ENCODE measurements at regions not wholly inside any gene's neighbourhood (a gene's known extent, or its start where the extent isn't known, plus 50 kb on each side); places are given as distances from the start of the nearest gene placed in this dataset.
"Not testable (repeated sequence)": the region's sequence is repeated elsewhere in the genome, so short reads cannot be mapped to it uniquely, and the experiment has no call there.

DNA sequence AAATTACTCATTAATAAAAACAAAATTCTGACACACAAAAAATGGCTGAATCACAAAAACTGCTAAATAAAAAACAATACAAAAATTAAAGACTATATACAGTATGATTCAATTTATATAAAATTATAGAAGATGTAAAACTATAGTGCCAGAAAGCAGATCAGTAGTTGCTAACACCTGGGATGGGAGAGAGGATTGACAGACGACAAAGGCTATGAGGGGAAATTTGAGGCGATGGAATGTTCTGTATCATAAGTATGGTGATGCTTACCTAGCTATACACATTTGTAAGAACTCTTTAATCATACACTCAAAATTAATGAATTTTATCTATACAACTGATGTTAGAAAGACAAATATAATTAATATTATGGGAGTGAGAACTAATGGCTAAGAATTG is 247.9 kb upstream of the GJE1 start:
- DNase-seq = no peak

GRCh38 chr6:141878686-141879085 is 254.0 kb upstream of the GJE1 start:
- no peak for DNase-seq

GRCh38 chr6:141877275-141877983 is 255.3 kb upstream of the GJE1 start:
- DNase-seq = no peak

- DNase-seq = no peak
These were observed 257.7 kb upstream of the GJE1 start for GRCh38 chr6:141874930-141875602.

GRCh38 chr6:141869509-141869908 is 263.2 kb upstream of the GJE1 start:
- not testable (repeated sequence) for DNase-seq

GRCh38 chr6:141867767-141868166 is 265.0 kb upstream of the GJE1 start:
- no peak for DNase-seq

DNA sequence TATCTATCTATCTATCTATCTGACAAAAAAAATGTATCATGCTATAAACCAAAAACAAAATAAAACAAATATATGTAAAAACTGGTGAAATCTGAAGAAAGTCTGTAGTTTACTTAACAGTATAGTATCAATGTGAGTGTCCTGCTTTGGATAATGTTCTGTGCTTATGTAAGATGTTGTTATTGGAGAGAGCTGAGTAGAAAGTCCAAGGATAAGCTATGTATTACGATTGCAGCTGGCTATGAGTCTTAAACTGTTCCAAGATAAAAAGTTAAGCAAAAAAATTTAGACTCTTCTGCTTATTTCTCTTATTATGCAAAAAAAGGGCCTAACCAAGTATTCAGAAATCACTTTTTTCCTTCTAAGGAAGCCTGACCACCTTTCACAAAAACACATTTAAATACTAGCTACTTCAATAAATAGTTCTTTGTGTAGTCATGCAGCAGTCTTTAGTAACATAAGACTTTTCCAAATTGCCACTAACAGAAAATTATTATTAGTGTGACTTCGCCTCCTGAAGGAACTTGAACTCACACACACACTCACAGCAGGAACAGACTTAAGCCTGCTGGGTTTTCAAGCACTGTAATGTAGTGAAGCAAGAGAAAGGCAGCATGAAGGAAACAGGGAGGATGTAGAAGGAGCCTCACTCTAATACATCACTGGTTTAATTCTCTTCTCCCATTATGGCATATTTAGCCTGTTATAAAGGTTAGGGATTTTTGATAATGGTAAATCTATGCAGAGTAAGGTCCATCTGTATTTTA is 265.8 kb upstream of the GJE1 start:
- DNase-seq = no peak

DNA sequence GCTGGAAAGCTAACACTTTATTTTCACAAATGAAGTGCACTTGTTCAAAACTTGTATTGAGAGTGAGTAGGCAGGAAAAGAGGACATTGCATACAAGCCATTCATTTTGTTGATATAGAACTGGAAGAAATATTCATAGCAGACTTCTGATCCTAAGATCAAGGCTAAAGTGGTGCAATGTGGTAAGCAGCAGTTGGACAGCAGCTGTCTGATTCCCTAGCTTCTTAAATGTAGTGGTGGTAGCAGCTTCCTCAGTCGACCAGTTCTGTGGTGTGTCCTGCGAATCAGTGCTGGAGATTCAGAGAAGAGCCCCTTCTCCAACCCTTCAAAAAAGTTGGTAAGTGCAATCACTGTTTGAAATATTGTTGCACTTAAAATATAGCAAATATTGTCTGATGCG is 281.7 kb upstream of the GJE1 start:
- no peak for DNase-seq

GRCh38 chr6:141848029-141848890 is 284.5 kb upstream of the GJE1 start:
- no peak for DNase-seq

DNA sequence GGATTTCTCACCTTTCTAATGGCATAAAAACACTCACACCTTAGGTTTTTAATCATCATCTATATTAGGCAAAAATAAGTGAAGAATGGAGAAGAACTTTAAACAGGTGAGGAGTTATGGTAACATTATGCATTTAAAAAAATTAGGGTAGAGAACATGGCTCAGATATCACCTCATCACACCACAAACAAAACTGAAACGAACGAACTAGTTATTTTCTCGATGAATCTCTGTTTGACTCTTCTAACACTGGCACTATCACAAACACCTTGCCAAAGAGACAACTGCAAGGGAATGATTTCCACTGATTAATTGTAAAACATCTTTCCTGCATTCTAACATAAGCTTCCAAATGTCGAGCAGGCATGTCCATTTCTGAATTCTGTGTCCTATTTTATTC is 286.1 kb upstream of the GJE1 start:
- no peak for DNase-seq

GRCh38 chr6:141843178-141843834 is 289.4 kb upstream of the GJE1 start:
- DNase-seq = no peak

DNA sequence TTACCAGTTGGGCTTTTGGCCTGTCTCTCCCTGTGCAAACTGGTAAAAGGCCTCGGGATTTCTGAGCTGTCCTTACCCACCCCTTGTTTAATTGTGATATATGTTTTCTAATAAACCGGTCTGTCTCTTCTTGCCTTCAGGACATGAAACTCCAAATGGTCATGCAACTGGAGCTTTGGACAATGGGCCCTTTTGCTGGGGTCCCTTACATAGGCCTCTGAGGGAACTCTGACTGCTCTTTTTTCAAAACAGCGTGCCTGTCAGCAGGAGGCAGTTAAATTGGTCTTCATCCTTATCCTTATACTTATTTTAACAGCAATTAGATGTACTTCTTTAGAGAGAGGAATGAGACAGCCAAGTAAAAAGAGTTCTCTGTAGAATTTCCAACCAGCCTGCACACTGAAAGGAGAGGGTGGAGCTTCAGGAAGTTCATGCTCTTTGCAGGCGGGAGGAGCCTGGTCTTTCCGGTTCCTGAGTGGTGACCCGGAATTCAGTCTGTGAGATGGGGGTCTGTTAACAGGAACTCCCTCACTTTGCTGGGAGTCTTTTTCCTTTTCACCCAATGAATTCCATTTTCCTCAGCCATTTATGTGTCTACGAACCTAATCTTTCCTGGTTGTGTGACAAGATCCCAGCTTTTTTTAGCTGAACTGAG is 299.6 kb upstream of the GJE1 start:
- DNase-seq = no peak

GRCh38 chr6:141830530-141830929 is 302.2 kb upstream of the GJE1 start:
- DNase-seq = no peak

- no peak for DNase-seq
These were observed 303.0 kb upstream of the GJE1 start for GRCh38 chr6:141829566-141830360.

DNA sequence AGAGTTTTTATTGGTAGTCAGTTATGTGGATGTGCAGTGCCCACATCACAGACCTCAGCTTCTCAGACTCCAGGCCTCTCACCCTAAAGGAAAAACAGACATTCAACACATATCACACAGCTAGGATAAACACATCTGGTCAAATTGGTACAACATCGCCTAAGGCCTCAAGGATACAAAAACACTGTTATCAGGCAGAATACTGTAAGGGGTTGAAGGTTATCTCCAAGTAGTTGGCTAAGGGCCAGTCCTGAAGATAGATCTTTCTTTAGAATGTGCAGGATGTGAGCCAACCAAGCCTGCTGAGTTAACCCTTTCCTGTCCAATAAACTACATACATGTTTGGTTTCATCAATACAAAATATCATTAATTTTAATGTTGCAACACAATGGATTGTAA is 308.4 kb upstream of the GJE1 start:
- DNase-seq = no peak

- not testable (repeated sequence) for DNase-seq
These were observed 317.7 kb upstream of the GJE1 start for GRCh38 chr6:141815039-141815438.

DNA sequence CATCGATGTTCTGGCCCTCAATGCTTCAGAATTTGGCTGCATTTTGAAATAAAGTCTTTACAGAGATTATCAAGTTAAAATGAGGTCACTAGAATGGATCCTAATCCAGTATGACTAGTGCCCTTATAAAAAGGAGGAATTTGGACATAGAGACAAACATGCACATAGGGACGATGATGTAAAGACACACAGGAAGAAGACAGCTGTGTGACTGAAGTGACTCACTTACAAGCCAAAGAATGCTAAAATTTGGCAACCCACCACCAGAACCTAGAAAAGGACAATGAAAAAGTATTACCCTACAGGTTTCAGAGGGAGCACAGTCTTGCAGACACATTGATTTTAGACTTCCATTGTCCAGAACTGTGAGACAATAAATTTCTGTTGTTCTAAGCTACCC is 322.8 kb upstream of the GJE1 start:
- DNase-seq = no peak

- no peak for DNase-seq
These were observed 324.1 kb upstream of the GJE1 start for GRCh38 chr6:141808662-141809061.

DNA sequence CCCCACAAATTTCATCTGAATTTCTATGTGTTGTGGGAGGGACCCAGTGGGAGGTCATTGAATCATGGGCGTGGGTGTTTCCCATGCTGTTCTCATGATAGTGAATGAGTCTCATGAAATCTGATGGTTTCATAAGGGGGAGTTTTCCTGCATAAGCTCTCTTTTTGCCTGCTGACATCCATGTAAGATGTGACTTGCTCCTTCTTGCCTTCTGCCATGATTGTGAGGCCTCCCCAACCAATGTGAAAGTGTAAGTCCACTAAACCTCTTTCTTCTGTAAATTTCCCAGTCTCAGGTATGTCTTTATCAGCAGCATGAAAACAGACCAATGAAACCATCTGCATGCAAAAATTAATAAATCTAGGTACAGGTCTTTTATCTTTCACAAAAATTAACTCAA is 331.8 kb upstream of the GJE1 start:
- DNase-seq = not testable (repeated sequence)

GRCh38 chr6:141790921-141791320 is 341.8 kb upstream of the GJE1 start:
- no peak for DNase-seq
